SU-DHL-6 (cell line): ENCODE measurements at regions not wholly inside any gene's neighbourhood (a gene's known extent, or its start where the extent isn't known, plus 50 kb on each side); places are given as distances from the start of the nearest gene placed in this dataset.

ENCODE experiments used
- H2AFZ ChIP-seq: fragments of 200-600 bp; sonication (generic); 2 replicates; pipeline ENCODE4 v1.6.1; 2014; ENCODE audit warnings: low read depth, mild to moderate bottlenecking, moderate library complexity, mixed read lengths, antibody characterized with exemption, low read length; ENCODE audit not compliant: severe bottlenecking
- H3F3A ChIP-seq: fragments of 200-600 bp; shearing (Covaris generic); 2 replicates; pipeline ENCODE4 v1.6.0; 2016; ENCODE audit warnings: antibody characterized with exemption, mild to moderate bottlenecking; ENCODE audit not compliant: insufficient read depth
- H3K27ac ChIP-seq: fragments of 200-600 bp; sonication (generic); 2 replicates; pipeline ENCODE4 v1.5.1; 2016; ENCODE audit warnings: low read depth, mild to moderate bottlenecking, low read length, moderate library complexity, mixed read lengths
- H3K27me3 ChIP-seq: fragments of 200-600 bp; sonication (generic), shearing (Covaris generic); 2 replicates; pipeline ENCODE4 v1.6.0; 2014; ENCODE audit warnings: mild to moderate bottlenecking, low read length
- H3K36me3 ChIP-seq: fragments of 200-600 bp; sonication (generic); 2 replicates; pipeline ENCODE4 v1.6.1; 2014; ENCODE audit warnings: mild to moderate bottlenecking, low read length, mixed read lengths
- H3K4me2 ChIP-seq: fragments of 300-600, 200-600 bp; shearing (Covaris generic), sonication (generic); 2 replicates; pipeline ENCODE4 v1.6.0; 2014; ENCODE audit warnings: low read length, low read depth, mild to moderate bottlenecking; ENCODE audit not compliant: poor library complexity, severe bottlenecking
- H3K4me3 ChIP-seq: fragments of 200-600 bp; sonication (generic); 2 replicates; pipeline ENCODE4 v1.5.1; 2014; ENCODE audit warnings: antibody characterized with exemption, low read length, mild to moderate bottlenecking, mixed read lengths; ENCODE audit not compliant: insufficient read depth, poor library complexity, severe bottlenecking
- H3K79me2 ChIP-seq: fragments of 200-600 bp; sonication (generic); 2 replicates; pipeline ENCODE4 v1.6.1; 2014; ENCODE audit warnings: mild to moderate bottlenecking, low read length, moderate library complexity; ENCODE audit not compliant: insufficient read depth
- H3K9ac ChIP-seq: fragments of 200-600 bp; sonication (generic); 2 replicates; pipeline ENCODE4 v1.7.0; 2014; ENCODE audit warnings: mild to moderate bottlenecking, low read length
- H3K9me2 ChIP-seq: fragments of 200-600 bp; sonication (generic); replicated peaks from 2 replicates; pipeline ENCODE4 v1.6.1; 2014; ENCODE audit warnings: low read length; ENCODE audit not compliant: insufficient read depth
- H3K9me3 ChIP-seq: fragments of 200-600 bp; sonication (generic); 2 replicates; pipeline ENCODE4 v1.6.1; 2014; ENCODE audit warnings: low read length, mixed read lengths; ENCODE audit not compliant: insufficient read depth
- H4K20me1 ChIP-seq: fragments of 200-600 bp; sonication (generic); 2 replicates; pipeline ENCODE4 v1.6.1; 2014; ENCODE audit warnings: low read depth, mild to moderate bottlenecking, antibody characterized with exemption, low read length, moderate library complexity, mixed read lengths
- EZH2phosphoT487 ChIP-seq: fragments of 200-600 bp; sonication (generic), shearing (Covaris generic); conservative IDR thresholded peaks from 2 replicates; pipeline ENCODE4 v1.6.1; 2018; ENCODE audit warnings: mild to moderate bottlenecking, antibody characterized with exemption, low read length, moderate library complexity, mixed read lengths
- TF ChIP-seq, protein P1 (sequence below): fragments of 200-600 bp; sonication (generic); IDR thresholded peaks from one replicate; pipeline ENCODE4 v1.5.1; 2017; ENCODE audit warnings: antibody characterized with exemption, mild to moderate bottlenecking, low read length, moderate library complexity; ENCODE audit not compliant: insufficient read depth, poor library complexity, severe bottlenecking

DNA sequence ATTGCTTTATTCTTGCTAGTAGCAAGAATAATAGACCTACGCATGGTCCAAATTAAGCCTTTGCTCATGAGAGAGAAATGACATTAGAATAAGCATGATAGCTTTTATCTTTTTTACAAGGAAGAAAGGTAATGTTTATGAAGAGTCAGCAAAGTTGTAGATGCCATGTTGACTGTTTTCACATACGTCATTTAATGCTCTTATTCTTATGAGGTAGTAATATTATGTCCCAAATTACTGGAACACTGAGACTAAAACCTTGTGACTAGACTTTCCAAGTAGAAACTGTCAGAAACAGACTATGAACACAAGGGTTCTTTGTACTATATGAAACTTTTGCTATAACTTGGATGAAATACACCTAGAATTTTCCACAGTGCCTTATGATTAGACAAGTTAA lies 552.8 kb upstream of the SLC8A1 start:
- no peaks in the 10 kb centered on the region for H3K79me2 ChIP-seq
- no peak overlapping the region for H3K27ac ChIP-seq
- TF ChIP-seq, protein P1, sequence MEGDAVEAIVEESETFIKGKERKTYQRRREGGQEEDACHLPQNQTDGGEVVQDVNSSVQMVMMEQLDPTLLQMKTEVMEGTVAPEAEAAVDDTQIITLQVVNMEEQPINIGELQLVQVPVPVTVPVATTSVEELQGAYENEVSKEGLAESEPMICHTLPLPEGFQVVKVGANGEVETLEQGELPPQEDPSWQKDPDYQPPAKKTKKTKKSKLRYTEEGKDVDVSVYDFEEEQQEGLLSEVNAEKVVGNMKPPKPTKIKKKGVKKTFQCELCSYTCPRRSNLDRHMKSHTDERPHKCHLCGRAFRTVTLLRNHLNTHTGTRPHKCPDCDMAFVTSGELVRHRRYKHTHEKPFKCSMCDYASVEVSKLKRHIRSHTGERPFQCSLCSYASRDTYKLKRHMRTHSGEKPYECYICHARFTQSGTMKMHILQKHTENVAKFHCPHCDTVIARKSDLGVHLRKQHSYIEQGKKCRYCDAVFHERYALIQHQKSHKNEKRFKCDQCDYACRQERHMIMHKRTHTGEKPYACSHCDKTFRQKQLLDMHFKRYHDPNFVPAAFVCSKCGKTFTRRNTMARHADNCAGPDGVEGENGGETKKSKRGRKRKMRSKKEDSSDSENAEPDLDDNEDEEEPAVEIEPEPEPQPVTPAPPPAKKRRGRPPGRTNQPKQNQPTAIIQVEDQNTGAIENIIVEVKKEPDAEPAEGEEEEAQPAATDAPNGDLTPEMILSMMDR, result no peak
- TF ChIP-seq EZH2phosphoT487, result no peak
- H3K9me3 ChIP-seq, result no peaks in the 10 kb centered on the region
- H3F3A ChIP-seq, result no peaks in the 10 kb centered on the region
- H2AFZ ChIP-seq, result no peak overlapping the region
- no peaks in the 10 kb centered on the region for H4K20me1 ChIP-seq
- no peaks in the 10 kb centered on the region for H3K9me2 ChIP-seq
- no peaks in the 10 kb centered on the region for H3K36me3 ChIP-seq
- no peak overlapping the region for H3K4me2 ChIP-seq
- H3K4me3 ChIP-seq, result no peak overlapping the region
- H3K27me3 ChIP-seq, result no peaks in the 10 kb centered on the region
- H3K9ac ChIP-seq, result no peak overlapping the region

DNA sequence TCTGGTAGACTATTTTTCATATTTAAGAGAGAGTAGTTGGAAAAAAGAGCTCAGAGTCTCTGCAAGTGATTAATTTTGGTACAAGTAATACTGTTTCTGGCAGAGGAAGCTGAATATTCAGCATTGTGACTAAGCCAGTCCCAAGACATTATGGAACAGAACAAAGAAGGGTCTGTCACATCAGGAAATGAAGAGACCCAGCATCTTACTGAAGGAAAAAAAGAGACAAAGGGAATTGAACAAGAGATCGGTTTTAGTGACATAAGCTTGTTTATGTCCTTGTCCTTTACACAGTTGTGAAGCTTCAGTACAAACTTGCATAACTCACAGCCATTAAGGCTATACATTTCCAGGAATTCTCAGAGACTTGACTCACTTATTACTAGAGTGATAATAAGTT lies 568.5 kb upstream of the SLC8A1 start:
- H4K20me1 ChIP-seq, result no peaks in the 10 kb centered on the region
- H2AFZ ChIP-seq, result no peak overlapping the region
- no peaks in the 10 kb centered on the region for H3K27me3 ChIP-seq
- no peak for TF ChIP-seq EZH2phosphoT487
- TF ChIP-seq, protein P1, result no peak
- H3K9ac ChIP-seq, result no peak overlapping the region
- no peaks in the 10 kb centered on the region for H3K9me2 ChIP-seq
- no peaks in the 10 kb centered on the region for H3K79me2 ChIP-seq
- no peak overlapping the region for H3K4me2 ChIP-seq
- H3K27ac ChIP-seq, result no peak overlapping the region
- no peaks in the 10 kb centered on the region for H3K36me3 ChIP-seq
- H3K9me3 ChIP-seq, result no peaks in the 10 kb centered on the region
- H3K4me3 ChIP-seq, result no peak overlapping the region
- H3F3A ChIP-seq, result no peaks in the 10 kb centered on the region

DNA sequence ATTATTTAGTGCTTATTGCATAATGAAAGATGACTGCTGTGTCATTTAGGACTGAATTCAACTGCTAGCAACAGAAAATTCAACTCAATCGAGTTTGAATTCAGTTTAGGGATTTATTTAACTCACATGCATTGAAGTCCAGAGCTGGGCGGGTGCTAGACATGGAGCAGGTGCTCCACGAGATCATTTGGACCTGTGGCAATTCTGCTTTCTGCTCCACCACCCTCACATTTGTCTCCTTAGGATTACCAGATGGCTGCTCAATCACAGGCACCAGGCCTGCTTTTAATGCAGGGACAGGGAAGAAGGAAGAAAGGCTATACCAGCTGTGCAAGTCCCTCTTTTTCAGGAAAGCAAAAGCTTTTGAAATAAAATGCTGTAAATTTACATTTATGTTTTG lies 572.9 kb upstream of the SLC8A1 start:
- H3K4me3 ChIP-seq, result no peak overlapping the region
- no peaks in the 10 kb centered on the region for H3F3A ChIP-seq
- H3K79me2 ChIP-seq, result no peaks in the 10 kb centered on the region
- TF ChIP-seq EZH2phosphoT487, result no peak
- TF ChIP-seq, protein P1, result no peak
- H3K9ac ChIP-seq, result no peak overlapping the region
- no peaks in the 10 kb centered on the region for H3K9me3 ChIP-seq
- H2AFZ ChIP-seq, result no peak overlapping the region
- no peaks in the 10 kb centered on the region for H4K20me1 ChIP-seq
- H3K27me3 ChIP-seq, result 0 out of 2 replicates have a peak, but pooled peaks cover 2% of the 10 kb centered on the region
- H3K36me3 ChIP-seq, result no peaks in the 10 kb centered on the region
- H3K27ac ChIP-seq, result no peak overlapping the region
- H3K9me2 ChIP-seq, result no peaks in the 10 kb centered on the region
- H3K4me2 ChIP-seq, result no peak overlapping the region
